ENCODE measurements at regions not wholly inside any gene's neighbourhood (a gene's known extent, or its start where the extent isn't known, plus 50 kb on each side); places are given as distances from the start of the nearest gene placed in this dataset.

DNA sequence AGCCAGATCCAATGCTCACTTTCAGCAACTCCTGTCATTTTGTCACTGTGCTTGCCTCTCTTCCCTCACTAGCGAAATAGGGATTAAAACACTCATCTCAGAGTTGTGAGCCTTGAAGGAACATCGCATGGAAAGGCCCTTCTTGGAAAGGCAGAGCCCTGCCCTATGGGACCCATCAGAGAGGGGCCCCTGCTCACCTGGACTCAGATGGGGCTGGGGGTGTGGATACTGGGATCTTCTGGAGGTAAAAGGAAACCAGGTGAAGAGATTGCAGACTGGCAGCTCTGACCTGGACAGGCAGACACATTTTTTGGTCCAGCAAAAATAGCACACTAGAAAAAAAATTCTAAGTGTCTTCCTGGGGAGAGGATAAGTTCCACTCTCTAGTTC lies 54.2 kb upstream of the EPS8L3 start:
- no peak for DNase-seq (ENCODE audit: low spot score)
- peaks cover 53% of the 10 kb centered on the region for H3K4me1 Mint-ChIP-seq (ENCODE audit: low read depth)
- H3K4me3 Mint-ChIP-seq (ENCODE audit: unreplicated experiment), result no peak overlapping the region
- peak overlapping the region; percentile 76 for H3K27ac Mint-ChIP-seq (ENCODE audit: unreplicated experiment)
- TF ChIP-seq, protein P1, sequence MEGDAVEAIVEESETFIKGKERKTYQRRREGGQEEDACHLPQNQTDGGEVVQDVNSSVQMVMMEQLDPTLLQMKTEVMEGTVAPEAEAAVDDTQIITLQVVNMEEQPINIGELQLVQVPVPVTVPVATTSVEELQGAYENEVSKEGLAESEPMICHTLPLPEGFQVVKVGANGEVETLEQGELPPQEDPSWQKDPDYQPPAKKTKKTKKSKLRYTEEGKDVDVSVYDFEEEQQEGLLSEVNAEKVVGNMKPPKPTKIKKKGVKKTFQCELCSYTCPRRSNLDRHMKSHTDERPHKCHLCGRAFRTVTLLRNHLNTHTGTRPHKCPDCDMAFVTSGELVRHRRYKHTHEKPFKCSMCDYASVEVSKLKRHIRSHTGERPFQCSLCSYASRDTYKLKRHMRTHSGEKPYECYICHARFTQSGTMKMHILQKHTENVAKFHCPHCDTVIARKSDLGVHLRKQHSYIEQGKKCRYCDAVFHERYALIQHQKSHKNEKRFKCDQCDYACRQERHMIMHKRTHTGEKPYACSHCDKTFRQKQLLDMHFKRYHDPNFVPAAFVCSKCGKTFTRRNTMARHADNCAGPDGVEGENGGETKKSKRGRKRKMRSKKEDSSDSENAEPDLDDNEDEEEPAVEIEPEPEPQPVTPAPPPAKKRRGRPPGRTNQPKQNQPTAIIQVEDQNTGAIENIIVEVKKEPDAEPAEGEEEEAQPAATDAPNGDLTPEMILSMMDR (IDR thresholded peaks at IDR 0.05), result no peak
- H3K27me3 Mint-ChIP-seq (ENCODE audit: low read depth), result no peaks in the 10 kb centered on the region
- no peaks in the 10 kb centered on the region for H3K36me3 Mint-ChIP-seq (ENCODE audit: low read depth)
- peaks cover 5% of the 10 kb centered on the region for H3K9me3 Mint-ChIP-seq (ENCODE audit: low read depth)

DNA sequence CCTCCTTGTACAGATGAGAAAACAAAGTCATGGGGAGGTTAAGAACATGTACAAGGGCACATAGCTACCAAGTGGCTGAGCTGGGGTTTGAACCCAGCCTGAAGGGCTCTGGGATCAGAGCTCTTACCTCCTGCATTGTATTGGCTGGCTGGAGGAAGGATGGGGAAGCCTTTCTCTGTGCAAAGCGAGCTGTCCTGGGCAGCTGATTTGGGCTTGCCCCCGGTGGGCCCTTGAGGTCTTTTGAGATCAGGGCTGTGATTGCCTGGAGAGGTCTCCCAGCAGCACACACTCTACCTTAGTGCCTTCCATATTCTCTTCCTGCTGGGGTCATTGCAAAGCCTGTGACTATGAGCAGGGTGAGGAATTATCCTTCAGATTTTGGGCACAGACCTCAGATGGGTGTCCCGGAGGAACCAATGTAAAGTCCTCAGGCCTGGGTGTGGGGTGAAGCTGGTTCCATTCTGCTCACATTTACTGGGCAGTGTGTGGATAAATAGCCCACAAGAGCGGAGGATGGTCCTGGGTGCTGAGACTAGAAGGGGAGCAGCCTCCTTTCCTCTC lies 53.3 kb upstream of the EPS8L3 start:
- Mint-ChIP-seq H3K9me3 (ENCODE audit: low read depth) (peaks cover 5% of the 10 kb centered on the region), H3K4me1 (ENCODE audit: low read depth) (peaks cover 51% of the 10 kb centered on the region), H3K27ac (ENCODE audit: unreplicated experiment) (peak overlapping the region; percentile 80), H3K36me3 (ENCODE audit: low read depth) (no peaks in the 10 kb centered on the region), H3K27me3 (ENCODE audit: low read depth) (no peaks in the 10 kb centered on the region), H3K4me3 (ENCODE audit: unreplicated experiment) (no peak overlapping the region)
- TF ChIP-seq, protein P1 (IDR thresholded peaks at IDR 0.05), result no peak
- DNase-seq (ENCODE audit: low spot score), result no peak

DNA sequence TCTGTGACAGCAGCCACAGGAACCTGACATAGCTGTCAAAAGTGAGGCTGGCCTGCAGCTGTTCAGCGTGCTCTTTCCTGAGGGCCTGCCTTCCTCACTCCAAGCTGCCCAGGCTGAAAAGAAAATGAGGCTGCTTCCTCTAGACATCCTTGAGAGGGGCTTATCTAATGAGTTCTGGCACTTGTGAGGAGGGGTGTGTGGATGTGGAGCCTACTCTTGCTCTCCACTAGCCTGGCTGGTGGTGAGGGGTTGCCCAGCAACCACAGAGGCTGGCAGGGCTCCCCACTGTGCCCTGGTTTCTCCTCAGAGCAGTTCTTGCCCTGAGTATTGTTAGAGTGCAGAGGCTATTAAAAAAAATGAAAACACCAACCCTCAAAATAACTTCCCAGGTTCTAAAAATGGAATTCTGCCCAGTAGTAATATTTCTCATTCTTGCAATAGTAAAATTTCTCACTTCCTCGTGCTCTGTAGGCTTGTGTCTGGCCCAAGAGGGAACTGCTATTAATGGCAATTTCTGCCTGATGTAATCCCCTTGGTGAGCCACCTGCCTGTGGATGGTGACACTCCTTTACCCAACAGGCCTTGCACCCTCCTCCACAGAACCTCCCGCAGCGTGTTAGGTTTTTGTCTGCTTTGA lies 52.6 kb upstream of the EPS8L3 start:
- DNase-seq (ENCODE audit: low spot score), result no peak
- H3K36me3 Mint-ChIP-seq (ENCODE audit: low read depth), result no peaks in the 10 kb centered on the region
- peaks cover 43% of the 10 kb centered on the region for H3K4me1 Mint-ChIP-seq (ENCODE audit: low read depth)
- no peak overlapping the region for H3K4me3 Mint-ChIP-seq (ENCODE audit: unreplicated experiment)
- TF ChIP-seq, protein P1 (IDR thresholded peaks at IDR 0.05), result no peak
- H3K27ac Mint-ChIP-seq (ENCODE audit: unreplicated experiment), result peak overlapping the region; percentile 93
- H3K9me3 Mint-ChIP-seq (ENCODE audit: low read depth), result peaks cover 5% of the 10 kb centered on the region
- no peaks in the 10 kb centered on the region for H3K27me3 Mint-ChIP-seq (ENCODE audit: low read depth)

DNA sequence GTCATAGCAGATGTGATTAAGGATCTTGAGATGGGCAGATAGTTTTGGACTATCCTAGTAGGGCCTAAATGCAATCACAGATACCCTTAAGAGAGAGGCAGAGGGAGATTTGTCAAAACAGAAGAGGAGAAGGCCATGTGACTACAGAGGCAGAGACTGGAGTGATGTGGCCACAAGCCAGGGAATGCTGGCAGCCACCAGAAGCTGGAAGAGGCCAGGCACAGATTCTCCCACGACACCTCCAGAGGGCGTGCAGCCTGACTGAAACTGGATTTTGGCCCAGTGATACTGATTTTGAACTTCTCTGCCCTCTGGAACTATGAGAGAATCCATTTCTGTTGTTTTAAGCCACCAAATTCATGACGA lies 52.1 kb upstream of the EPS8L3 start:
- Mint-ChIP-seq H3K36me3 (ENCODE audit: low read depth) (no peaks in the 10 kb centered on the region), H3K27ac (ENCODE audit: unreplicated experiment) (peak overlapping the region; percentile 93), H3K4me3 (ENCODE audit: unreplicated experiment) (no peak overlapping the region), H3K9me3 (ENCODE audit: low read depth) (peaks cover 5% of the 10 kb centered on the region), H3K4me1 (ENCODE audit: low read depth) (peaks cover 38% of the 10 kb centered on the region), H3K27me3 (ENCODE audit: low read depth) (no peaks in the 10 kb centered on the region)
- no peak for DNase-seq (ENCODE audit: low spot score)
- TF ChIP-seq, protein P1 (IDR thresholded peaks at IDR 0.05), result no peak

DNA sequence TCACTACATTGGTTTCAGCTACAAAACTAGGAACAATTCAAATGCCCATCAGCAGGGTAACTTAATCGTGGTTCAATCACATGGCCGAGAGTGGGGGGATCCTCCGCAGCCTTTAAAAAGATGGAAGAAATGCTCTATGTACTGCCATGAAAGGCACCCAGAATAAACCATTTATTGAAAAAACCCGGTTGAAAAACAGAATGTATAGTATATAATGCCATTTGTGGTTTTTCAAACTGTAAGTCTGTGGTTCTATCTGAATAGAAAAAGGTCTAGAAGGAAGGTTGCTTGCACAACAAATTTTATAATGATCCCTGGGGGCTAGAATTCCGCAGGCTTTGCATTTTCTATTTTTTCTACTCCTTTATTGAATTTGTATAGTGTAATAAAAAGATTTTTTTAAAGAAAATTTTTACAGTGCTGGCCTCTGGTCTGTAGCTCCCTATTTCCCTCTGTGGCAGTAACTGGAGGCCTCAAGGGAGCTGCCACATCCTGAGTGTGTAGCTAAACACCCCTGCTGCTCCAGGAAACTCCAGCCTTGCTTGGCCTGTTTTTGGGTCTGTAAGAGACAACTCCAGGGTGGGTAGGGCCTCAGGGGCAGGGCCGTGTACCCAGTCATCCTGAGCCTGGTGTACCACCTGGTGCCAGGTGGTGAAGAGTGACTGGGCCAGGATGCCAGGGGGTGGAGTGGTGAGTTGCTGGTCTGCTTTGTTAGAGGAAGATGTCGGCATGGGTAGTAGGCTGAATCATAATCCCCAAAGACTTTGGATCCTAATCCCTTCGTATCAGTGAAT lies 51.5 kb upstream of the EPS8L3 start:
- TF ChIP-seq, protein P1 (IDR thresholded peaks at IDR 0.05), result no peak
- peaks cover 37% of the 10 kb centered on the region for H3K4me1 Mint-ChIP-seq (ENCODE audit: low read depth)
- H3K27ac Mint-ChIP-seq (ENCODE audit: unreplicated experiment), result peak overlapping the region; percentile 93
- no peaks in the 10 kb centered on the region for H3K36me3 Mint-ChIP-seq (ENCODE audit: low read depth)
- H3K27me3 Mint-ChIP-seq (ENCODE audit: low read depth), result no peaks in the 10 kb centered on the region
- DNase-seq (ENCODE audit: low spot score), result no peak
- no peak overlapping the region for H3K4me3 Mint-ChIP-seq (ENCODE audit: unreplicated experiment)
- peaks cover 5% of the 10 kb centered on the region for H3K9me3 Mint-ChIP-seq (ENCODE audit: low read depth)

All from chondrocyte (in vitro differentiated cells).